ENCODE measurements at regions not wholly inside any gene's neighbourhood (a gene's known extent, or its start where the extent isn't known, plus 50 kb on each side); places are given as distances from the start of the nearest gene placed in this dataset.

DNA sequence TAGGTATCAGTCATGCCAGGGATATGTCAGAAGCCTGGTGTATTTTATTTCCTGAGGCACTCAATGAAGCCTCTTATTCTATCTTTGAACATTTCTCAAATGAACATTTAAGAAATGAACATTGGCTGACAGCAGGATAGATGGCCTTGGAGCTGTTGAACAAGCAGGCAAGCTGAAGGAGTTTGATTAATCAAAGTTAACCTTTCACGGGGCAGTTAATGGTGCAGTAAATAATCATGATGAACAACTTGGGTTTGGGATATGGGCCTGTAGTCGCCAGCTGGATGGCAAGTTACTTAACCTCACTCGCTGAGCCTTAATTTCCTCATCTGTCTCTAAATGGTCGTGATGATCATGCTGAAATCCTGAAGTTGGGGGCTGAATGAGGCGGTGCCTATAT, 333.0 kb downstream of the SFMBT2 start:
- no peak overlapping the region for H3K4me3 ChIP-seq (ENCODE audit: insufficient read depth, low read length)
- no peak for DNase-seq (ENCODE audit: insufficient read length, low spot score, missing footprints)
- no peaks in the 10 kb centered on the region for H3K4me1 ChIP-seq (ENCODE audit: insufficient read depth, low read length)
- H3K79me2 ChIP-seq (ENCODE audit: insufficient read depth, low read length), result no peaks in the 10 kb centered on the region
- no peaks in the 10 kb centered on the region for H3K36me3 ChIP-seq (ENCODE audit: insufficient read depth, low read length)
- TF ChIP-seq, protein P1, sequence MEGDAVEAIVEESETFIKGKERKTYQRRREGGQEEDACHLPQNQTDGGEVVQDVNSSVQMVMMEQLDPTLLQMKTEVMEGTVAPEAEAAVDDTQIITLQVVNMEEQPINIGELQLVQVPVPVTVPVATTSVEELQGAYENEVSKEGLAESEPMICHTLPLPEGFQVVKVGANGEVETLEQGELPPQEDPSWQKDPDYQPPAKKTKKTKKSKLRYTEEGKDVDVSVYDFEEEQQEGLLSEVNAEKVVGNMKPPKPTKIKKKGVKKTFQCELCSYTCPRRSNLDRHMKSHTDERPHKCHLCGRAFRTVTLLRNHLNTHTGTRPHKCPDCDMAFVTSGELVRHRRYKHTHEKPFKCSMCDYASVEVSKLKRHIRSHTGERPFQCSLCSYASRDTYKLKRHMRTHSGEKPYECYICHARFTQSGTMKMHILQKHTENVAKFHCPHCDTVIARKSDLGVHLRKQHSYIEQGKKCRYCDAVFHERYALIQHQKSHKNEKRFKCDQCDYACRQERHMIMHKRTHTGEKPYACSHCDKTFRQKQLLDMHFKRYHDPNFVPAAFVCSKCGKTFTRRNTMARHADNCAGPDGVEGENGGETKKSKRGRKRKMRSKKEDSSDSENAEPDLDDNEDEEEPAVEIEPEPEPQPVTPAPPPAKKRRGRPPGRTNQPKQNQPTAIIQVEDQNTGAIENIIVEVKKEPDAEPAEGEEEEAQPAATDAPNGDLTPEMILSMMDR (IDR thresholded peaks at IDR 0.05; ENCODE audit: extremely low read depth, low read depth, low read length), result no peak
- no peak overlapping the region for H3K4me2 ChIP-seq (ENCODE audit: insufficient read depth, low read length)
- H3K27me3 ChIP-seq (ENCODE audit: insufficient read depth, low read length), result no peaks in the 10 kb centered on the region
- H4K20me1 ChIP-seq (ENCODE audit: insufficient read depth, low read length), result no peaks in the 10 kb centered on the region
- H3K27ac ChIP-seq (ENCODE audit: low read depth, low read length), result no peak overlapping the region
- H3K9me3 ChIP-seq (ENCODE audit: low read depth, low read length), result no peaks in the 10 kb centered on the region
- H2AFZ ChIP-seq (ENCODE audit: low read length), result no peak overlapping the region

DNA sequence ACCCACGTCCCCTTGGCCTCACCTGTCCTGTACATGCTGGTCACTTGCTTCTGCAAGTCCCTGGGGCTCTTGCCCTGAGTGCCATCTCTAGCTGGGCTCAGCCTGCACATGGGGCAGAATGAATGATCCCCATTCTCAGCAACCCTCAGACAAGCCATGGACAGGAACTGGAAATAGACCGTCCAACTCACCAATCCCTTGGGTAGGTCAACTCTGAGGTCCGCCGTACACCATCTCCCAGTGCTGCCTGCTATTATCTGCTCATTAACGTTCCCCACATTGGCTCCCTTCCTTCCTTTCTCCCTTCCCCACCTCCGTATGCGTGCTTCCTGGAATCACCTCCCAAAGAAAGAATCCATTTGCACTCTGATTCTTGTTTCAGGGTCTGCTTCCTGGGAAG, 335.0 kb downstream of the SFMBT2 start:
- Histone ChIP-seq H4K20me1 (ENCODE audit: insufficient read depth, low read length) (no peaks in the 10 kb centered on the region), H3K4me2 (ENCODE audit: insufficient read depth, low read length) (no peak overlapping the region), H3K4me3 (ENCODE audit: insufficient read depth, low read length) (no peak overlapping the region), H3K27me3 (ENCODE audit: insufficient read depth, low read length) (no peaks in the 10 kb centered on the region), H3K79me2 (ENCODE audit: insufficient read depth, low read length) (no peaks in the 10 kb centered on the region), H3K9me3 (ENCODE audit: low read depth, low read length) (no peaks in the 10 kb centered on the region), H3K36me3 (ENCODE audit: insufficient read depth, low read length) (no peaks in the 10 kb centered on the region), H3K27ac (ENCODE audit: low read depth, low read length) (no peak overlapping the region), H2AFZ (ENCODE audit: low read length) (no peak overlapping the region), H3K4me1 (ENCODE audit: insufficient read depth, low read length) (no peaks in the 10 kb centered on the region)
- TF ChIP-seq, protein P1 (IDR thresholded peaks at IDR 0.05; ENCODE audit: extremely low read depth, low read depth, low read length), result no peak
- DNase-seq (ENCODE audit: insufficient read length, low spot score, missing footprints), result no peak

DNA sequence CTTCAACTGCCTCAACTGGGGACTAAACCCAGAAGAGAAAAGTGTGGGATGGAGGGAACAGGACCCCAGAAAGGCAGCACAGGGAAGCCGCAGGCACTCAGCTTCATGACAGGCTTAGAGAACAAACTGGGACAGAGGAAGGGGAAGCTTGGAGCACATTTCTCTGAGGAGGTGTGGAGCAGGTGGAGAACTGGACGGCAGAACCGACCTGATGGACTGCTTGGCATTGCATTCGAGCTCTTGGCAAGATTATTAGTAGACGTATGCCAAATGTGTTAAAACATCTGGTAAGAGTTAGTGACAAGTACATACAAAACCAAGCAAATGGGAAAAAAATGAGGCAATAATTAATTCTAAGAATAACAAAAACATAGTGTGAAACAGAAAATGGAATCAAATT, 335.7 kb downstream of the SFMBT2 start:
- Histone ChIP-seq H3K4me3 (ENCODE audit: insufficient read depth, low read length) (no peak overlapping the region), H3K36me3 (ENCODE audit: insufficient read depth, low read length) (no peaks in the 10 kb centered on the region), H2AFZ (ENCODE audit: low read length) (no peak overlapping the region), H3K79me2 (ENCODE audit: insufficient read depth, low read length) (no peaks in the 10 kb centered on the region), H3K27me3 (ENCODE audit: insufficient read depth, low read length) (no peaks in the 10 kb centered on the region), H3K4me2 (ENCODE audit: insufficient read depth, low read length) (no peak overlapping the region), H4K20me1 (ENCODE audit: insufficient read depth, low read length) (no peaks in the 10 kb centered on the region), H3K9me3 (ENCODE audit: low read depth, low read length) (no peaks in the 10 kb centered on the region), H3K4me1 (ENCODE audit: insufficient read depth, low read length) (no peaks in the 10 kb centered on the region), H3K27ac (ENCODE audit: low read depth, low read length) (no peak overlapping the region)
- TF ChIP-seq, protein P1 (IDR thresholded peaks at IDR 0.05; ENCODE audit: extremely low read depth, low read depth, low read length), result no peak
- no peak for DNase-seq (ENCODE audit: insufficient read length, low spot score, missing footprints)

DNA sequence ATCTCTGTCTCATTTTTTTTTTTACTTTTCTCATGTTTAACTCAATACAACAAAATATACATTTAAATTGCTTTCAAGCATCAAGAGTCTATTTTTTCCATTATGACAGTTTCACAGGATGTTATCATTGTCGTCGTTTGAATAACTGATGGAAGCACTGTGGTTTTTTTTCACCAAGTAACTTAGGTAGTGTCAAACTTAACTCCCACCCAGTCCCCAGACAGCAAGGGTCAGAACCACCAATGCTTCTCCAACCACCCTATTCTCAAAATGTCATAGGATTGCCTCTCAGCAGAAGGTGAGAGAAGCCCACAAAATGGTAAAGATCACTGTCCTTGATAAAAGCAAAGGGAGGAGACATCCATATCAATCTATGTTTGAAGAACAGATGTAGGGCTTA, 339.4 kb downstream of the SFMBT2 start:
- no peaks in the 10 kb centered on the region for H3K4me1 ChIP-seq (ENCODE audit: insufficient read depth, low read length)
- DNase-seq (ENCODE audit: insufficient read length, low spot score, missing footprints), result no peak
- H3K36me3 ChIP-seq (ENCODE audit: insufficient read depth, low read length), result no peaks in the 10 kb centered on the region
- no peaks in the 10 kb centered on the region for H3K79me2 ChIP-seq (ENCODE audit: insufficient read depth, low read length)
- H3K27me3 ChIP-seq (ENCODE audit: insufficient read depth, low read length), result no peaks in the 10 kb centered on the region
- no peak overlapping the region for H3K4me3 ChIP-seq (ENCODE audit: insufficient read depth, low read length)
- H3K4me2 ChIP-seq (ENCODE audit: insufficient read depth, low read length), result no peak overlapping the region
- TF ChIP-seq, protein P1 (IDR thresholded peaks at IDR 0.05; ENCODE audit: extremely low read depth, low read depth, low read length), result no peak
- no peak overlapping the region for H3K27ac ChIP-seq (ENCODE audit: low read depth, low read length)
- H4K20me1 ChIP-seq (ENCODE audit: insufficient read depth, low read length), result no peaks in the 10 kb centered on the region
- no peaks in the 10 kb centered on the region for H3K9me3 ChIP-seq (ENCODE audit: low read depth, low read length)
- H2AFZ ChIP-seq (ENCODE audit: low read length), result no peak overlapping the region

Measured in osteoblast (primary cell).